ENCODE measurements at regions not wholly inside any gene's neighbourhood (a gene's known extent, or its start where the extent isn't known, plus 50 kb on each side); places are given as distances from the start of the nearest gene placed in this dataset.

DNA sequence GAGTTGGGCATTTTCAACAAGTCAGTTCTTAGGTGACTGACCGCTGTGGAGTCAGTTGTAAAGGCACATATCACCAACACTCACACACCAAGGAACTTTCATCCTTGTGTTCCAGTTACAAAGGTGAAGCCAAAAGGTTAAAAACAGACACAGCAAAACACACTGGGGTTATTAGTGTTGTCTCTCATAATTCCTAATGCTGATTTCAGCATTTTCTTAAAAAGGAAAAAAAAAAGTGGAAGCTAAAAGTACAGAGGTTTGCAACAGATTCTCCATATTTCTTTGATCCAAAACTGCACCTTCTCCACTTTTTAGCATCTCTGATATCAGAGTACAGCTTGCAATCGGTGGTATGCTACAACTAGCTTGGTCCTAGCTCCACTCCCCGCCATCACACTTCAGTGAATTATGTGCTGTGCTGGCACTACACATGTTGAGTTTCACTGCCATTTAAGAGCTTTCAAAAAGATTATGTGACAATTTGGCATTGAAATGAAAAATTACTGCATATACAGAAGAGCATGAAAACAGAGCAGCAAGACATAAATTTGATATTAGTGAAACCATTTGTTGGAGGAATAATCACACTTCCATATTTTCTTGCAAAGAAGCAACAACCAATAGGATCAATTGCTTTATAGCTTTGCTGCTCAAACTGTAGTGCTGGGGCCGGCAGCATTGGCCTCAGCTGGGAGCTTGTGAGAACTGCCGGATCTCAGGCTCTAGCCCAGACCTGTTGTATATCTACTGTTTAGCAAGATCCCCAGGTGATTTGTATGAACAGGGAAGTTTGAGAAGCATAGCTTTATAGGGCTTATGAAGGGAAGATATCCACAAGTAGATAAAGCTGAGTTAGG is 62.3 kb upstream of the DAPL1 start:
- TF ChIP-seq EZH2 (IDR thresholded peaks at IDR 0.05; ENCODE audit: insufficient read depth, low read length), result no peak
- TF ChIP-seq, protein P1, sequence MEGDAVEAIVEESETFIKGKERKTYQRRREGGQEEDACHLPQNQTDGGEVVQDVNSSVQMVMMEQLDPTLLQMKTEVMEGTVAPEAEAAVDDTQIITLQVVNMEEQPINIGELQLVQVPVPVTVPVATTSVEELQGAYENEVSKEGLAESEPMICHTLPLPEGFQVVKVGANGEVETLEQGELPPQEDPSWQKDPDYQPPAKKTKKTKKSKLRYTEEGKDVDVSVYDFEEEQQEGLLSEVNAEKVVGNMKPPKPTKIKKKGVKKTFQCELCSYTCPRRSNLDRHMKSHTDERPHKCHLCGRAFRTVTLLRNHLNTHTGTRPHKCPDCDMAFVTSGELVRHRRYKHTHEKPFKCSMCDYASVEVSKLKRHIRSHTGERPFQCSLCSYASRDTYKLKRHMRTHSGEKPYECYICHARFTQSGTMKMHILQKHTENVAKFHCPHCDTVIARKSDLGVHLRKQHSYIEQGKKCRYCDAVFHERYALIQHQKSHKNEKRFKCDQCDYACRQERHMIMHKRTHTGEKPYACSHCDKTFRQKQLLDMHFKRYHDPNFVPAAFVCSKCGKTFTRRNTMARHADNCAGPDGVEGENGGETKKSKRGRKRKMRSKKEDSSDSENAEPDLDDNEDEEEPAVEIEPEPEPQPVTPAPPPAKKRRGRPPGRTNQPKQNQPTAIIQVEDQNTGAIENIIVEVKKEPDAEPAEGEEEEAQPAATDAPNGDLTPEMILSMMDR (IDR thresholded peaks at IDR 0.05; ENCODE audit: insufficient read depth, low read depth, low read length), result no peak
- no peaks in the 10 kb centered on the region for H4K20me1 ChIP-seq (ENCODE audit: insufficient read depth, low read length)
- no peak for FAIRE-seq
- no peaks in the 10 kb centered on the region for H3K79me2 ChIP-seq (ENCODE audit: insufficient read depth, low read length)
- no peak overlapping the region for H3K9ac ChIP-seq (ENCODE audit: low read length)
- H3K27me3 Mint-ChIP-seq (ENCODE audit: low read depth, unreplicated experiment), result peaks cover 32% of the 10 kb centered on the region
- no peaks in the 10 kb centered on the region for H3K4me1 ChIP-seq (ENCODE audit: insufficient read depth, low read length)
- H3K4me1 Mint-ChIP-seq (ENCODE audit: low read depth, unreplicated experiment), result peaks cover 9% of the 10 kb centered on the region
- peaks cover 6% of the 10 kb centered on the region for H3K9me3 Mint-ChIP-seq (ENCODE audit: unreplicated experiment)
- no peak overlapping the region for H3K27ac ChIP-seq (ENCODE audit: low read depth, low read length)
- H3K27ac Mint-ChIP-seq (ENCODE audit: unreplicated experiment), result no peak overlapping the region
- H3K27me3 ChIP-seq (ENCODE audit: insufficient read depth, low read length), result no peaks in the 10 kb centered on the region
- no peaks in the 10 kb centered on the region for H3K36me3 Mint-ChIP-seq (ENCODE audit: low read depth, unreplicated experiment)
- DNase-seq (ENCODE audit: low read depth), result no peak
- H3K4me3 Mint-ChIP-seq (ENCODE audit: unreplicated experiment), result no peak overlapping the region
- no peaks in the 10 kb centered on the region for H3K36me3 ChIP-seq (ENCODE audit: insufficient read depth, low read length)
- H3K4me2 ChIP-seq (ENCODE audit: low read length), result peak overlapping the region; percentile 61
- H3K4me3 ChIP-seq (ENCODE audit: insufficient read depth, low read depth, low read length), result no peak overlapping the region
- no peak overlapping the region for H2AFZ ChIP-seq (ENCODE audit: low read depth, low read length)
- H3K9me3 ChIP-seq (ENCODE audit: insufficient read depth, low read depth, low read length), result no peaks in the 10 kb centered on the region

DNA sequence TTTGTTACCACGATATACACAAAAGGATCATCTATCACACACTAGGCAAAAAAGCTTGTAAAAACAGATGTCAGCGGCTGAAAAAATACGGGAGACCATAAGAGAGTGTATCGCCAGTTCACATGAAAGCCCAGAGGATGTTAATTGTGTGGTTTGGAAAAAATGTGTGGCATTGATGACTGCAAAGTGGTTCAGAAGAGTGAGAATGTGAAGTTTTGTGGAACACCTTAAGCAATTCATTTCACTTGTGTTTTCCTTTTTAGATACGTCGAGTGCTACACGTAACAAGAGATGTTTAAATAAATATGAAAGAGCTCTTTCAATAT is 61.7 kb upstream of the DAPL1 start:
- H3K27me3 Mint-ChIP-seq (ENCODE audit: low read depth, unreplicated experiment), result peaks cover 29% of the 10 kb centered on the region
- H3K4me3 Mint-ChIP-seq (ENCODE audit: unreplicated experiment), result no peak overlapping the region
- DNase-seq (ENCODE audit: low read depth), result peak; percentile 89

More for the DNA sequence above, 61.7 kb upstream of the DAPL1 start:
- no peaks in the 10 kb centered on the region for H3K4me1 ChIP-seq (ENCODE audit: insufficient read depth, low read length)
- Mint-ChIP-seq H3K36me3 (ENCODE audit: low read depth, unreplicated experiment) (no peaks in the 10 kb centered on the region), H3K4me1 (ENCODE audit: low read depth, unreplicated experiment) (peaks cover 9% of the 10 kb centered on the region), H3K27ac (ENCODE audit: unreplicated experiment) (no peak overlapping the region), H3K9me3 (ENCODE audit: unreplicated experiment) (peaks cover 6% of the 10 kb centered on the region)
- no peaks in the 10 kb centered on the region for H3K79me2 ChIP-seq (ENCODE audit: insufficient read depth, low read length)
- peak; percentile 59 for FAIRE-seq
- H3K27me3 ChIP-seq (ENCODE audit: insufficient read depth, low read length), result no peaks in the 10 kb centered on the region
- no peak overlapping the region for H3K9ac ChIP-seq (ENCODE audit: low read length)
- H3K4me2 ChIP-seq (ENCODE audit: low read length), result peak overlapping the region; percentile 61
- no peak overlapping the region for H3K27ac ChIP-seq (ENCODE audit: low read depth, low read length)
- no peaks in the 10 kb centered on the region for H3K36me3 ChIP-seq (ENCODE audit: insufficient read depth, low read length)
- H2AFZ ChIP-seq (ENCODE audit: low read depth, low read length), result no peak overlapping the region
- no peaks in the 10 kb centered on the region for H3K9me3 ChIP-seq (ENCODE audit: insufficient read depth, low read depth, low read length)
- TF ChIP-seq, protein P1 (IDR thresholded peaks at IDR 0.05; ENCODE audit: insufficient read depth, low read depth, low read length), result no peak
- no peak for TF ChIP-seq EZH2 (IDR thresholded peaks at IDR 0.05; ENCODE audit: insufficient read depth, low read length)
- no peaks in the 10 kb centered on the region for H4K20me1 ChIP-seq (ENCODE audit: insufficient read depth, low read length)
- H3K4me3 ChIP-seq (ENCODE audit: insufficient read depth, low read depth, low read length), result no peak overlapping the region
